ENCODE measurements at regions not wholly inside any gene's neighbourhood (a gene's known extent, or its start where the extent isn't known, plus 50 kb on each side); places are given as distances from the start of the nearest gene placed in this dataset.

DNA sequence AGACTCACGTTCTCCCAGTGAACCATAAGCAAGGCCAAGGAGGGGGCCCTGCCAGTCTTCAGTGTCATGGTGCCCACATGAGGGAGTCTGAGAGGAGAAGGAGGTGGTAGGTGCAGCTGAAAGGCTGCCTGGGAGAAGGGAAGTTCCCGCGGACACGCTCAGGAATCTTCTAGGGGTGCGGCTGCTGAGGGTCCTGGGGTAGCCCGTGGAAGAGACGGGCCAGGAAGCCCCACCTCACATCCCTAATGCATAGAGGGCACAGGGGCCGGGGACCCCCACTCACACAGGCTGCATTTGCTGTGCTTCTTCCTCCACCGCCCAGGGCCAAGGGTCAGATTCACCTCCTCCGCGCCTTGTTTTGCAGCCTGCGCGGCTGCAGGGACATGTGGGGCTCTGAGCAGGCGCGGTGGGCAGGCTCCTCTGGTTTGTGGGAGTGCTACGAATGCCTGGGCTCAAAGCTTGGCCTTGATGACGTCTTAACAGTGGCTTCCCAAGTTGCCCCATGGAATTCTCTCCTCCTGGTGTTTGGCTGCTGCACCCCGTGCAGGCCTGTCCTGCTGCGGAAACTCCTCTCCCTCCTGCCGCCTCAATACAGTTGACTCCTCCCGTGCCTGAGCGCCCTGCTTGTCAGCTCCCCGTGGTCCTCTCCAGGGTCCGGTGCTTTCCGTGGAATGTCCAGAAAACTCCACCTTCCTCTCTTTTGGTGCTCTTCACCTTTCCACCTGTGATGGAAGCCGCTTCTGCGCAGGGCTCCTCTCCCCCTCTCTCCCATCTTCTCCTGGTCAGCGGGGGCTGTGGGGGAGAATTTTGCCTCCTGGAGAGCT, 95.7 kb downstream of the VAPA start:
- intact Hi-C loops (cut with DNase I) = no loop called here
- no peak for ATAC-seq
- DNase-seq = no peak

DNA sequence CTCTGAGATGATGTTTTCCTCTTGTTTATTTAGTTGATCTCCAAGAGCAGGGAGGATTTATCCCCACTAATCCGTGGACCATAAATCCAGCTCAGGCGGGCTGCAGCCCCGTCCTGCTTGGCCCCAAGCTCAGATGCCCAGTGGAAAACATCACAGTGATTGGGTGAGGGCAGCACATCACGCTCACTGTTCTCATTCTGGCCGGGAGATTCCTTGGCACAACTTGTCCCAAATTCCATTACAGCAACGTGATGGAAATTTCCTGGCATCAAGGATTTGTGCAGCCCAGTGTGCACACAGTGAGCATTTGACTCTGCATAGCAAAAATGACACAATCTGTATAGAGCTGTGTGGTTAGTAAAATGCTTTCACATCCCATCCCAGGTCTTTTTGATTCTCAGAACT, 96.8 kb downstream of the VAPA start:
- intact Hi-C loops (cut with DNase I) = no loop called here
- peak; percentile 83 to 92 for ATAC-seq
- peak; percentile 72 for DNase-seq

DNA sequence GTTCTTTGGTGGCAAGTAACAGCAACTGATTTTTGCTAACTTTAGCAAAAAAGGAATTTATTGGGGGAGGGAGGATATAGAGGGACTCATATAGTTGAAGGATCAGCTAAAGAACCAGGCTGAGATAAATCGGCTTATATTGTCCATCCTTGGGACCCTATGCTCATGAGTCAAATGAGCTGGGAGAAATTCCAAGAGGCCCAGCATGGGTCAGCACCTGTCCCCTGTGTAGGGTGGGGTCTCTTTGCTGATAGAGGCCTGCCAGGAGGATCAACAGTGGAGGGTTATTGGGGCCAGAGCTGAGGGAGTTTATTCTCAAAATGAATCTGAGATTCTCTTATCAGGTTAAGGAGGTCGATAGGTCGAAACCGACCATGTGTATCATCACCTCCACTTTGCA, 97.2 kb downstream of the VAPA start:
- ATAC-seq (no peak), DNase-seq (no peak)
- intact Hi-C loops (cut with DNase I) = no loop called here

DNA sequence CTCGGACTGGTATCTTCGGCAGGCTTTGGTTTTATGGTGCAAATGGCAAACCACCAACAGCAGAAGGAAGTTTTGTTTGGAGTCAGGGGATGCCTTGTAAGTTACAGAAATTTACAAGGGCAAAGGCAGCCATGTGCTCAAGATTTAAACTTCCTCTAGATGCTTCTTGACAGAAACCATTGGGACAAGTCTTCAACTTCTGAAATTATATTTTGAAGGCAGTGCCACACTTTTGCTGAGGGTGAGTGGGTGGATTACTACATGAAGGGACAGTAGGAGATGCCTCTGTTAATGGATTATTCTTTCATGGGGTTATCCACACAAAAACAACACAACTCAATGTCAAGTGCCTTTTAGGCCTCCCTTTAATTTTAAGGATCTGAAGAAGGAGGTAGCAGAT, 97.9 kb downstream of the VAPA start:
- DNase-seq (no peak), ATAC-seq (no peak)
- intact Hi-C loops (cut with DNase I) = no loop called here

DNA sequence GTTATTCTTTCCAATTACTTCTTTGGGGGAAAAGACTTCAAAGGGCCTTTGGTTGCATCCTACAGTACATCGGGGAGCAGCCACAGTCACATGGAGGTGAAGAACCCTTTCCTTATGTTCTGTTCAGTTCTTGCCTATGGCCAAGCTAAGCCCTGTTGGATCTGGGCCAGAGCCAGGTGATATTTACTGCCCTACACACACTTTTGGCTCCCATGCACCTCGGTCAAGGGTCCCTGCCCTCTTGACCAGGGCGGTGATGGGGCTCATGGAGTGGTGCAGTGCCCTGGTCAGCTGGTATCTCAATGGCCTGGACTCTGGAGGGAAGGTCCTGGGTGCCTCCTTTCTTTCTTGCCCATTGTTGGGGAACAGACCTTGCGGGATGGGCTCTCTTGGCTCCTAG, 98.7 kb downstream of the VAPA start:
- intact Hi-C loops (cut with DNase I) = no loop called here
- no peak for DNase-seq
- no peak for ATAC-seq

DNA sequence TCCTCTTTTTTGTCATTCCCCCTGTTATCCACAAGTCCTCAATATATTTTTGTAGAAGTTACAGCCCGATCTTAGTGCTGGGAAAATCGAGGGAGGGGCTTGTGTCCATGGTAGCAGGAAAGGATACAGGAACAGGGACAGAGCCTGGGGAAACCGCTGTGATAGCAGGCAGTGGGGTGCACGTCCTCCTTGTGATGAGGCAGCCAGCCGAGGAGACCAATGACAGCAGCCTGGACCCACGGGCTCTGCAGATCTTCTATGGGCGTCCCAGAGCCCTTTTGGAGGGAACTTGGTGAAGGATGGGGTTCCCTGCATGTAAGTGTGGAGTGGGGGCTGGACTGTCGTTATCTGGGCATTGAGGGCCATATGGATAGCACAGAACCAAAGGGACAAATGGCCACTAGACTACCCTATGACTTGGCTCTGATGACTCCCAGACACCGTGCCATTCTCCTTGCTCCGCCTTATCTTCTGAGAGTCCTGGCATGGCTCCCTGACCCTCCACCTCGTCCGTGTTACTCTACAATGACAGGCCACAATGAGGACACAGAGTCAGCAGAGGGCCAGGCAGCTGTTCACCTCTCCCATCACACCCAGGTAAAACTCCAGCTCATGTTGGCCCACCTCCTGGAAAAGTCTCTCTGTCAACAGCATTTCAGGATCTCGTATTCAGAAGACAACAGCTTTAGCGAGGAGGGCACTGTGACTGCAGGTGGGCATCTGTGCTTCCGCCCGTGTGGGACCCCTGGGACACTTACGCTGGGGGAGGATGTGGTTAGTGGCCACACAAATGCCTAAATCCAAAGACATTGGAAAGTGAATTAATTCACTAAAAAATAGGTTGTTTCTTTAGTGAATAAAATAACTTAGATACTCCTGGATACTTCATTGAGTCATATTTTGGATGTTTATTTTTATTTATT, 100.1 kb downstream of the VAPA start:
- DNase-seq = no peak
- intact Hi-C loops (cut with DNase I) = no loop called here
- peak in 1 of 2 donors; percentile 29 for ATAC-seq

DNA sequence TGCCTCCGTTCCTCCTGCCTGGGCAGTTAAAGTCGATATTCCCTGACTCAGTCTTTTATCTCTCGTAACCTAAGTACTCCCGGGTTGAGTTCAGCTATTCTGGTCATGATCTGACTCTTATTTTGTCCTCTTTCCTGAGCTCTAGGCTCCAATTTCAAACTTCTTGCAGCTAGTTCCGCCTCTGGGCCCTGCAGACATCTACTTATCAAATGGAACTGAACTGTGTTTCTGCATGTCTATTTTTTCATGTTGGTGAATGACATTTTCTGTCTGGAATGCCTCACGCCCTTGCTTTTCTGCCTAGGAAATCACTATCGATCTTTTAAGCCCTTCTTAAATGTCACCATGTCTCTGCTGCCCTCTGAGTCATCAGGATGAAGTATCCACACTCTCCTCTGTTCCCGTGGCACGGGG, 101.5 kb downstream of the VAPA start:
- ATAC-seq (peak in 1 of 2 donors; percentile 58), DNase-seq (no peak)
- intact Hi-C loops (cut with DNase I) = no loop called here

DNA sequence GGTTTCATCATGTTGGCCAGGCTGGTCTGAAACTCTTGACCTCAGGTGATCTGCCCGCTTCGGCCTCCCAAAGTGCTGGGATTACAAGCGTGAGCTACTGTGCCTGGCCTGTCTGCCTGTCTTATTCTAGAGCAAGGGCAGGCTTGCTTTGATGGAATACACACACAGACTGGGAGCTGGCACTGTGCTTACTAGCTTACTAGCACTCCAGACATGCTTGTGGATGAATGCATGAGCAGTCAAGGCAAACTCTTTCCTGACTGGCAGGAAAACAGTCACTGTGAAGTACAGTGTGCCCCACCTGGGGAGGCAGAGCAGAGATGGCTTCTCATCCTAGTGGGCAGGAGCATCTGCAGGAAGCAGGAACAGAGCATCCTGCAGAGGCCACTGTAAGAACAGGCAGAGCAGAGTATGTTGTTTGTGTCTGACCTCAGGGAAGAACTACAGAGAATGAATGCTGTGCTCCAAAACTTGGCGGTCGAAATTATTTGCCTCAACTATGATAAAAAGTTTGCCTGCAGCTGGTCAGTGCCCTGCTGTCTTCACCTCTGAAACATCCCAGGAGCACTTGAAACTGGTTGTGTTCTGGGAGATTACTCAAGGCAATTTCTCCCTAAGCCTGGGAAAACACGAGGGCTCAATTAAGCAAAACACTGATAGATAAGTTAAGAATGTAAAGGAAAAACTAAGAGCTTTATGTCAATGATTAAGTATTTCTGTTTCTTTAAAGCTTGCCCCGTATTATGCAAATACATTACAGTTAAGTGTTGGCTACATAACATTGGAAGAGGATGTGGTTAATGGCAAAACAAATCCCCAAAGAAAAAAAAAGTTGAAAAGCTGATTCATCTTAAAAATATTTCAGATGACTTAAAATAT, 102.4 kb downstream of the VAPA start:
- ATAC-seq (peak; percentile 77 to 78), DNase-seq (no peak)
- intact Hi-C loops (cut with DNase I) = no loop called here

DNA sequence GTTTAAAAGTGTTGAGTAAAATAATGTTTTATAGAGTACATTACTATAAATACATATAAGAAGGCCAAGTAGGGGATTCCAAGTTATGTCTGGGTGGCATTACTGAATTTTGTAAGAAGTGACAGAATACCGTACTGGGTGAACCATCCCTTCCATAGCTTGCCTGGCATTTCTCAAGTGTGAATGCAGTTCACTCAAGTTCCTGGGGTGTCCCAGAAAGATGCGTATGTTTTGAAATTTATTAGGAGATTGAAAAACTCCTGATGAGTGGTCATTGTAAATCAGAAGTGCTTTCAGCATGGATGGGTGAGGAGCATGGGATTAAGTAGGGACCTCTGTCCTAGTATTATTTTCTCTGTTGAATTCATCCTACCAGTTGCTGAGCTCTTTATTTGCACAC, 103.2 kb downstream of the VAPA start:
- no peak for ATAC-seq
- no peak for DNase-seq
- intact Hi-C loops (cut with DNase I) = no loop called here

DNA sequence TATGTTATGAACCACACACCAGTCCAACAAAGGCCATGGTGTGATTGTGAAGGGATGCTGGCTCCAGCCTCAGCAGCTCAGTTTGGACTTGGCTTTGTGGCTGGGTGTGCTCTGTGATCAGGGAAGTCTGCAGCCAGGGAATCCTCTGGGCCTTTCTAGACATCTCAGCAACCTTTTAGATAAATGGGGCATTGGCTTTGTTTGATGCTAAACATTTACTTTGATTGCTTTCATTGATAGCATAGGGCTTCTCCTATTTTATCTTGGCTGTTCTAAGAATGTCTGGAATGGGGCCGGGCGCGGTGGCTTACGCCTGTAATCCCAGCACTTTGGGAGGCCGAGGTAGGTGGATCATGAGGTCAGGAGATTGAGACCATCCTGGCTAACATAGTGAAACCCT, 104.5 kb downstream of the VAPA start:
- ATAC-seq (no peak), DNase-seq (no peak)
- intact Hi-C loops (cut with DNase I) = no loop called here

DNA sequence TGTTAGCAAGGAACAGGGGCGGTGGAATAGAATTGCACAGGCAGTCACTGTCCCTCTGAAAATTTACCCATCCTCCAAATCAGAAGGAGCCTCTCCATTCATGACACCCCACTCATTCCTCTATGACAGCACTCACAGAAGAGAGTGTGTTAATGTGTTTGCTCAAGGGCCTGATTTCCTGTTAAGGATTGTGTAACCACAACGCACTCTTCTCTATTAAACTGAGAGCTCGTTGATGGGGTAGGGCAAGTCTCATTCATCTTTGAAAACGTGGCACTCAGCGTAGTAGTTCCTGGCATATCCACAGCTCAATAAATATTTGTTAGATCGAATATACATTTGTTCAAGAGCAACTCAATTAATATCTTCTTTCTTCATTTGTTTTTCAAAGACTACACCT, 106.4 kb downstream of the VAPA start:
- ATAC-seq = peak in 1 of 2 donors; percentile 30
- intact Hi-C loops (cut with DNase I) = no loop called here
- DNase-seq = no peak

DNA sequence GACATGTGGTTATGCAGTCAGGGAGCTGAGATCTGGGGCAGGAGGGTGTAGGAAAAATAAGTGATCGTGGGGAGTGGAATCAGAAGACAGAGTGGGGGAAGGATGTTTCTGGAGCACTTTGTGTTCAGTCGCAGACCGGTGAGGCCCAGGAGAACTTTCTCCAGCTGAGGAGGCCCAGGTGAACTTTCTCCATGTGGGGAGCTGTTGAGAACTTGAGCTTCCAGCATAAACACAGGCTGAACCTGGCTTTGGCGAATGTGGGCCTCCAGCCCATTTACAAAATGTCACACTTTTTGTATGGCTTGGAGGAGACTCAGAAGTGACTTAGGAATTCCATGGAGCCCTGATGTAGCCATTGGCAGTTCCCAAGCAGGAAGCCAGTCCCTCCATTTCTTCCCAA, 108.5 kb downstream of the VAPA start:
- ATAC-seq = no peak
- DNase-seq = no peak
- intact Hi-C loops (cut with DNase I) = no loop called here

DNA sequence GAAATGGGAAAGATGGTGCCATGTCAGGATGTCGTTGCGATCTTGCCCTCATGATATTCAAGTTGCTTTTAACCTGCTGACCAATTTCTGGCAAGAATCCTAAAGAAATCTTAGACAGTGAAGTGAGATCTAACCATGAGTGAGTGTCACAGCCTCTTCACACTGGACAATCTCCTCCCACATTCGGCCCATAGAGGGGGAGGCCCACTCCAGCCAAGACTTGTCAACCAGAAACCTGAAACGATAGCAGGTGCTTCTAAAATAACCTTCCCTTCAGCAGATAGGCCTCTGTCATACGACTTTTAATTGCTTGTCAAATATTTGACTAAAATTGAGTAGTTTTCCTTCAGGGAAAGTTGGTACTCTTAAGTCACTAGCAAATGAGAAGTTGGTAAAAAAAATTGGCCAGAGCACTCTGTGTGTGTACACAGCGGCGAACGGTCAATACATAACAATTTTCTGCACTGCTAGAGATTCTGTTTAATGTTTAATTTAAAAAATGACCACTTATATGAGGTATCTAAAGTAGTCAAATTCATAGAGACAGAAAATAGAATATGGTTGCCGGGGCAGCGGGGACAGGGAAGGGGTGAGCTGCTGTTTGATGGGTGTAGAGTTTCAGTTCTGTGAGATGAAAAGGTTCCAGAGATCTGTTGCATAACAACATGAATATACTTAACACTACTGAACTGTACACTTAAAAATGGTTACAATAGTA, 110.2 kb downstream of the VAPA start:
- ATAC-seq (no peak), DNase-seq (no peak)
- intact Hi-C loops (cut with DNase I) = no loop called here

DNA sequence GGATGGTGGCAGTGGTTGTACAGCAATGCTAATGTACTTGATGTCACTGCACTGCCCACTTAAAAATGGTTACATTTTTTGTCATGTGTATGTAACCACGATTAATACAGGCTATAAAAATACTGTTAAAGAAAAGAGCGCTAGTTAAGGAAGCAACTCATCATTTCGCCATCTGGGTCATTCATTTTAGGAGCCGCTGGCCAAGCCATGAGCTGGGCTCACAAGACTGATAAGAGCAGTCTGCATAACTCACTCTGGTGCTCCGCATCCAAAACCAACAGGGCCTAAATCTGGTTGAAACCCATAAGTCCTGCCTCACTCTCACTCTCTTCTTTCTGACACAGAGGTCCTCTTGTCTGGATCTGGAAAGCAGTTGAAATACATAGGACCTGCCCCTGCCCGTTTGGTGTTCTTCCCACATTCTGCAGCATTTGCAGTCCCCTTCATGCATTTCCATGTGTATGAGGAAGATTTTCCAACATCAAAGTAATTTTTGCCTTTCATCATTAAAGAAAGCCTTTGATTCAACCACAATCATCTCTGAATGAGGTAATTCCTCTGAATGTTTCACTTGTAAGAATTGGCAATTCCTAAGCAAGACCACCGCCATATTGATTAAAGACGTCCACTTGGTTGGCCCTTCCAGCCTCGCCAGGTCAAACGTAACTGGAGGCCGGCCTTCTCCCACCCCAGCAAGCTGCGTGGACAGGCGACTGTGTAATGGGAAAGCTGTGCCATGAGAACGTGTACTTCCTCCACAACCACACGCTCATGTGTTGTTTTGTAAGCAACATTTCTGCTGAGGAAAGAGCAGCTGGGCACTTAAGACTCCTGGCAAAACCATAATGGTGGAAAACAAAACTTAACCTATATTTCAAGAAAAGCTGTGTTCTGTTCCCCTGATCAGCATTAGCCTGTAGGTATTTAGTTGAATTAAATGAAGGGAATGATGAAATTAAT, 112.2 kb downstream of the VAPA start:
- intact Hi-C loops (cut with DNase I) = no loop called here
- ATAC-seq (peak; percentile 71 to 87), DNase-seq (peak; percentile 67)

DNA sequence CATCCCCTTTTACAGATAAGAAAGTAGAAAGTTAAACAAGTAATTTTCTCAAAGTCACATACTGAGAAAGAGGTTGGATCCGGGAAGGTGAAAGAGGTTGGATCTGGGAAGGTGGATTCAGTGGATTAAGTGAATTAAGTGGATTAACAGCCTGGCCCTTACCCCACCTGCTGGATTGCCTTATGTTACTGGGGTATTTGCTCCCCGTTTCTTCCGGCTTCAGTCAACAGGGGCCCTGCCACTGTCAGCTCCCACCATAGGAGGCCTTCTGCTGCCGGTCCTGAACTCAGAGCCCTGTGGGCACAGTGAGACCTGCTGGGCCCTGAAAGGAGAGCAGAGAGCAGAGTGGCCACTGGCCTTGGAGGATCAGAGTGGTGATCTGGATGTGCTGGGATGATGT, 113.2 kb downstream of the VAPA start:
- no peak for ATAC-seq

DNA sequence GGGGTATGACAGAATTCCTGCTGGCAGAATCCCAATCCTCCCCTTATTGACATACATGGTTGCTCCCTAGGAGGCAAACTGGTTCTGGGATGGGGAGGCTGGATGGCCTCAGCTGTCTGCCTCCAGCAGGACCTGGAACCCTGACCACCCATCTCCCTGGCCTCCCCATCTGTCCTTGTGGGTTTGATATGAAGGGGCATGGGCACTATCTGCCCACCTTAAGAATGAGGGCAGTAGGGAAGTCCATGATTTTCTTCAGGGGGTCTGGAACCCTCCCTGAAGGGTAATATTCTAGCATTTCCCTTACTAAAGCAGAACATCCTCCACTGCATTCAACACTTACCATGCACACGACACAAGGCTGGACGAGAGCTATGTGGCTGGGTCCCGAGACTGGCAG, 113.6 kb downstream of the VAPA start:
- DNase-seq (no peak), ATAC-seq (no peak)
- intact Hi-C loops (cut with DNase I) = no loop called here

More for the DNA sequence above, 113.2 kb downstream of the VAPA start:
- intact Hi-C loops (cut with DNase I) = no loop called here
- no peak for DNase-seq

DNA sequence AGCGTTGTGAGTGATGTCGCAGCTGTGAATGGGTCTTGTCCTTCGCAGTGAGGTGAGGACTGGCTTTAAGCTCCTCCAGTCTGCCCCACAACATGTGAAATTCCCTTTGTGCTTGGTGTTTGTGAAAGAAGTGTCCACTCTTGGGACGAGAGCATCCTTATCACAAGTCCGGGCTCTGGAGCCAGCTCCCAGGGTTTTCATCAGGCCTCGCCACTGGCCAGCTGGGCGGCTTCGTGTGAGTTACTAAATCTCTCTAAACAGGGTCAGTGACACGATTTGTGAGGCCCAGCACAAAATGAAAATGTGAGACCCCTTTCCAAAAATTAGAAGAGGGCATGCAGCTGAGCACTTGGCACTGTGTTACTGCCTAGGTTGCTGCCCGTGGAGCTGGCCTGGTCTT, 115.9 kb downstream of the VAPA start:
- ATAC-seq = peak in 1 of 2 donors; percentile 7
- intact Hi-C loops (cut with DNase I) = no loop called here
- DNase-seq = peak; percentile 42
